ENCODE measurements at regions not wholly inside any gene's neighbourhood (a gene's known extent, or its start where the extent isn't known, plus 50 kb on each side); places are given as distances from the start of the nearest gene placed in this dataset.

- peak; percentile 50 for DNase-seq
- in situ Hi-C loops (cut with MboI), result no loop called here
- Histone ChIP-seq H3K9me3 (ENCODE audit: low read depth) (no peaks in the 10 kb centered on the region), H3K36me3 (ENCODE audit: low read depth) (no peaks in the 10 kb centered on the region), H3K27ac (no peak overlapping the region), H3F3A (ENCODE audit: insufficient read depth) (no peaks in the 10 kb centered on the region), H3K4me3 (no peak overlapping the region), H3K4me2 (ENCODE audit: unreplicated experiment) (no peak overlapping the region), H3K9me2 (ENCODE audit: insufficient read depth) (no peaks in the 10 kb centered on the region), H3K4me1 (ENCODE audit: insufficient read depth) (no peaks in the 10 kb centered on the region; the same call in 1 of the 2 replicates), H3K9ac (no peak overlapping the region), H3K79me2 (ENCODE audit: insufficient read depth) (no peaks in the 10 kb centered on the region), H4K20me1 (ENCODE audit: insufficient read depth) (no peaks in the 10 kb centered on the region), H3K27me3 (replicated peaks; ENCODE audit: insufficient read depth) (no peaks in the 10 kb centered on the region), H2AFZ (no peak overlapping the region; the same call in 1 of the 2 replicates)
- WGBS, 2 experiments (ENCODE audit: low coverage in 1 of 2, low lambda C conversion rate in 2 of 2, missing lambda C conversion rate in 2 of 2), result 19 to 20% methylated on average over 9 of the region's 9 CpGs
- TF ChIP-seq EZH2phosphoT487 (IDR thresholded peaks at IDR 0.05; ENCODE audit: insufficient read depth, low read depth), result no peak
Observed at GRCh38 chr7:46218461-46219200, 297.6 kb upstream of the IGFBP3 start.

- Histone ChIP-seq H4K20me1 (ENCODE audit: insufficient read depth) (no peaks in the 10 kb centered on the region), H3K4me1 (ENCODE audit: insufficient read depth) (no peaks in the 10 kb centered on the region; the same call in 1 of the 2 replicates), H3F3A (ENCODE audit: insufficient read depth) (no peaks in the 10 kb centered on the region), H3K9me3 (ENCODE audit: low read depth) (no peaks in the 10 kb centered on the region), H3K9me2 (ENCODE audit: insufficient read depth) (no peaks in the 10 kb centered on the region), H3K9ac (no peak overlapping the region), H3K4me2 (ENCODE audit: unreplicated experiment) (no peak overlapping the region), H3K27me3 (replicated peaks; ENCODE audit: insufficient read depth) (no peaks in the 10 kb centered on the region), H3K27ac (no peak overlapping the region), H3K4me3 (no peak overlapping the region), H3K36me3 (ENCODE audit: low read depth) (no peaks in the 10 kb centered on the region), H3K79me2 (ENCODE audit: insufficient read depth) (no peaks in the 10 kb centered on the region), H2AFZ (no peak overlapping the region)
- DNase-seq, result no peak
- in situ Hi-C loops (cut with MboI), result no loop called here
- 96 to 99% methylated on average over 15 of the region's 15 CpGs for WGBS, 2 experiments (ENCODE audit: low coverage in 1 of 2, low lambda C conversion rate in 2 of 2, missing lambda C conversion rate in 2 of 2)
- TF ChIP-seq EZH2 (IDR thresholded peaks at IDR 0.05; ENCODE audit: insufficient read depth, poor library complexity, severe bottlenecking) (no peak), EZH2phosphoT487 (IDR thresholded peaks at IDR 0.05; ENCODE audit: insufficient read depth, low read depth) (no peak)
Observed at GRCh38 chr7:46215987-46216567, 295.0 kb upstream of the IGFBP3 start.

GRCh38 chr7:46214526-46214925, 293.5 kb upstream of the IGFBP3 start:
- in situ Hi-C loops (cut with MboI), result no loop called here
- no peaks in the 10 kb centered on the region for H3K27me3 ChIP-seq (replicated peaks; ENCODE audit: insufficient read depth)
- H3K9me2 ChIP-seq (ENCODE audit: insufficient read depth), result no peaks in the 10 kb centered on the region
- H4K20me1 ChIP-seq (ENCODE audit: insufficient read depth), result no peaks in the 10 kb centered on the region
- WGBS, 2 experiments (ENCODE audit: low coverage in 1 of 2, low lambda C conversion rate in 2 of 2, missing lambda C conversion rate in 2 of 2), result 96 to 100% methylated on average over 1 of the region's 1 CpG
- H3K4me2 ChIP-seq (ENCODE audit: unreplicated experiment), result no peak overlapping the region
- TF ChIP-seq EZH2phosphoT487 (IDR thresholded peaks at IDR 0.05; ENCODE audit: insufficient read depth, low read depth) (no peak), EZH2 (IDR thresholded peaks at IDR 0.05; ENCODE audit: insufficient read depth, poor library complexity, severe bottlenecking) (no peak)
- no peak overlapping the region for H3K9ac ChIP-seq
- H3K9me3 ChIP-seq (ENCODE audit: low read depth), result no peaks in the 10 kb centered on the region
- no peak overlapping the region for H2AFZ ChIP-seq
- H3F3A ChIP-seq (ENCODE audit: insufficient read depth), result no peaks in the 10 kb centered on the region
- H3K79me2 ChIP-seq (ENCODE audit: insufficient read depth), result no peaks in the 10 kb centered on the region
- no peaks in the 10 kb centered on the region; the same call in 1 of the 2 replicates for H3K4me1 ChIP-seq (ENCODE audit: insufficient read depth)
- H3K36me3 ChIP-seq (ENCODE audit: low read depth), result no peaks in the 10 kb centered on the region
- DNase-seq, result no peak
- H3K27ac ChIP-seq, result no peak overlapping the region
- no peak overlapping the region for H3K4me3 ChIP-seq

- Histone ChIP-seq H3K4me1 (ENCODE audit: insufficient read depth) (no peaks in the 10 kb centered on the region; the same call in 1 of the 2 replicates), H3K27ac (no peak overlapping the region), H3F3A (ENCODE audit: insufficient read depth) (no peaks in the 10 kb centered on the region), H3K9me2 (ENCODE audit: insufficient read depth) (no peaks in the 10 kb centered on the region), H3K9me3 (ENCODE audit: low read depth) (no peaks in the 10 kb centered on the region), H3K79me2 (ENCODE audit: insufficient read depth) (no peaks in the 10 kb centered on the region), H3K27me3 (replicated peaks; ENCODE audit: insufficient read depth) (no peaks in the 10 kb centered on the region), H3K36me3 (ENCODE audit: low read depth) (no peaks in the 10 kb centered on the region), H4K20me1 (ENCODE audit: insufficient read depth) (no peaks in the 10 kb centered on the region), H3K4me2 (ENCODE audit: unreplicated experiment) (no peak overlapping the region), H3K4me3 (no peak overlapping the region), H3K9ac (no peak overlapping the region), H2AFZ (no peak overlapping the region)
- no peak for TF ChIP-seq EZH2phosphoT487 (IDR thresholded peaks at IDR 0.05; ENCODE audit: insufficient read depth, low read depth)
- no peak for TF ChIP-seq EZH2 (IDR thresholded peaks at IDR 0.05; ENCODE audit: insufficient read depth, poor library complexity, severe bottlenecking)
- in situ Hi-C loops (cut with MboI), result no loop called here
- no peak for DNase-seq
- 90 to 91% methylated on average over 2 of the region's 2 CpGs for WGBS, 2 experiments (ENCODE audit: low coverage in 1 of 2, low lambda C conversion rate in 2 of 2, missing lambda C conversion rate in 2 of 2)
Observed at GRCh38 chr7:46213154-46213537, 292.1 kb upstream of the IGFBP3 start.

All from GM23248 (cell line).